ENCODE measurements at regions not wholly inside any gene's neighbourhood (a gene's known extent, or its start where the extent isn't known, plus 50 kb on each side); places are given as distances from the start of the nearest gene placed in this dataset.
"Not testable (repeated sequence)": the region's sequence is repeated elsewhere in the genome, so short reads cannot be mapped to it uniquely, and the experiment has no call there.

- no peak for DNase-seq
Observed at GRCh38 chr3:127457094-127457475, 133.4 kb downstream of the TPRA1 start.

GRCh38 chr3:127456471-127457093 is 134.0 kb downstream of the TPRA1 start:
- DNase-seq: no peak

GRCh38 chr3:127455541-127456450 is 134.7 kb downstream of the TPRA1 start:
- DNase-seq: peak; percentile 35

GRCh38 chr3:127454968-127455367 is 135.6 kb downstream of the TPRA1 start:
- DNase-seq: no peak

- no peak for DNase-seq
Observed at GRCh38 chr3:127454051-127454450, 136.5 kb downstream of the TPRA1 start.

GRCh38 chr3:127452321-127452821 is 138.2 kb downstream of the TPRA1 start:
- DNase-seq: no peak

GRCh38 chr3:127451321-127451720 is 139.2 kb downstream of the TPRA1 start:
- DNase-seq: no peak

GRCh38 chr3:127450331-127450730 is 140.2 kb downstream of the TPRA1 start:
- no peak for DNase-seq

- DNase-seq: no peak
Observed at GRCh38 chr3:127449486-127450212, 140.9 kb downstream of the TPRA1 start.

GRCh38 chr3:127448671-127449070 is 141.9 kb downstream of the TPRA1 start:
- no peak for DNase-seq

- no peak for DNase-seq
Observed at GRCh38 chr3:127448161-127448561, 142.4 kb downstream of the TPRA1 start.

- DNase-seq: no peak
Observed at GRCh38 chr3:127446756-127447155, 143.8 kb downstream of the TPRA1 start.

GRCh38 chr3:127445581-127446343 is 144.8 kb downstream of the TPRA1 start:
- DNase-seq: no peak

GRCh38 chr3:127444761-127445160 is 145.8 kb downstream of the TPRA1 start:
- DNase-seq: no peak

- DNase-seq: no peak
Observed at GRCh38 chr3:127443581-127444375, 146.8 kb downstream of the TPRA1 start.

- DNase-seq: no peak
Observed at GRCh38 chr3:127442506-127442905, 148.0 kb downstream of the TPRA1 start.

- no peak for DNase-seq
Observed at GRCh38 chr3:127441764-127442163, 148.8 kb downstream of the TPRA1 start.

- DNase-seq: no peak
Observed at GRCh38 chr3:127440384-127440783, 150.1 kb downstream of the TPRA1 start.

GRCh38 chr3:127439621-127440020 is 150.9 kb downstream of the TPRA1 start:
- DNase-seq: no peak

- no peak for DNase-seq
Observed at GRCh38 chr3:127438951-127439350, 151.1 kb upstream of the PRR20G start.

- no peak for DNase-seq
Observed at GRCh38 chr3:127438371-127438770, 150.5 kb upstream of the PRR20G start.

- not testable (repeated sequence) for DNase-seq
Observed at GRCh38 chr3:127435299-127435698, 147.5 kb upstream of the PRR20G start.
